Skeletal muscle satellite cell (primary cell): ENCODE measurements at regions not wholly inside any gene's neighbourhood (a gene's known extent, or its start where the extent isn't known, plus 50 kb on each side); places are given as distances from the start of the nearest gene placed in this dataset.

Source experiments
- H3K27me3 ChIP-seq: 2 replicates; pipeline ENCODE4 v1.7.0; 2013; ENCODE audit warnings: low read length; ENCODE audit not compliant: control insufficient read depth, insufficient read depth
- H3K36me3 ChIP-seq: 2 replicates; pipeline ENCODE4 v1.7.0; 2013; ENCODE audit warnings: mild to moderate bottlenecking, control low read depth, low read length; ENCODE audit not compliant: insufficient read depth
- H3K4me1 ChIP-seq: 2 replicates; pipeline ENCODE4 v1.7.0; 2013; ENCODE audit warnings: low read length; ENCODE audit not compliant: control insufficient read depth, insufficient read depth
- H3K4me2 ChIP-seq: 2 replicates; pipeline ENCODE4 v1.7.0; 2013; ENCODE audit warnings: mild to moderate bottlenecking, low read length
- H3K4me3 ChIP-seq: 2 replicates; pipeline ENCODE4 v1.7.0; 2013; ENCODE audit warnings: low read length
- H3K9ac ChIP-seq: 2 replicates; pipeline ENCODE4 v1.7.0; 2013; ENCODE audit warnings: mild to moderate bottlenecking, low read depth, low read length, moderate library complexity
- H3K9me3 ChIP-seq: replicated peaks from 2 replicates; pipeline ENCODE4 v1.7.0; 2013; ENCODE audit warnings: mild to moderate bottlenecking, control low read depth, low read length

DNA sequence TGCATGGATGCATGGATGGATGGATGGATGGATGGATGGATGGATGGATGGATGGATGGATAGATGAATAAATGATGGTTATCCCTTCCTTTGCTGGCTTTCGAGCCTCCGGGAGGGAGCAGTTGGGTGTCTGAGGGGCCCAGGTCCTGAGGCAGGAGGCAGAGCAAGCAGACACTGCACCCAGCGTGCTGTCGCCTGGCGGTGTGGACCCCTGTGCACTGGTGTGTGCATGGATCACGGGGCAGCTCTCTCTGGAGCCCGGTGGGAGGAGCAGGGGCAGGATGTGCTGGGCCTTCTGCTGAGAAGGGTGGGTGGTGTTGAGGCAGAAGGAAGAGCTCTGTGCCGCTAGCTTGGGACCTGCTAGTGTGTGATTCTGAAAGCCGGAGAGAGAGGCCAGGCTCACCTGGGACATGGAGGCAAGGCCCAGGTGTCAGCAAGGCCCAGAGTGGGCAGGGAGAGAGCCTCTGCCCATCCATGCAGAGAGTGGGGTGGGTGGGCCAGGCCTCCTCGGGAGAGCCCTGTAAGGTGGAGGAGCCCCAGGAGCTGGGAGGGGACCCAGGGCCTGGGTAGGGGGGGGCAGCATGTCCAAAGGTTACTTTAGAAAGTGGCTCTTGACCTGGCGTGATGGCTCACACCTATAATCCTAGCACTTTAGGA is 254.4 kb downstream of the BRD1 start:
- H3K36me3 ChIP-seq, result no peaks in the 10 kb centered on the region
- H3K9me3 ChIP-seq, result peaks cover 25% of the 10 kb centered on the region
- no peaks in the 10 kb centered on the region for H3K4me1 ChIP-seq
- H3K4me3 ChIP-seq, result no peak overlapping the region
- H3K9ac ChIP-seq, result no peak overlapping the region
- H3K27me3 ChIP-seq, result no peaks in the 10 kb centered on the region
- H3K4me2 ChIP-seq, result no peak overlapping the region

DNA sequence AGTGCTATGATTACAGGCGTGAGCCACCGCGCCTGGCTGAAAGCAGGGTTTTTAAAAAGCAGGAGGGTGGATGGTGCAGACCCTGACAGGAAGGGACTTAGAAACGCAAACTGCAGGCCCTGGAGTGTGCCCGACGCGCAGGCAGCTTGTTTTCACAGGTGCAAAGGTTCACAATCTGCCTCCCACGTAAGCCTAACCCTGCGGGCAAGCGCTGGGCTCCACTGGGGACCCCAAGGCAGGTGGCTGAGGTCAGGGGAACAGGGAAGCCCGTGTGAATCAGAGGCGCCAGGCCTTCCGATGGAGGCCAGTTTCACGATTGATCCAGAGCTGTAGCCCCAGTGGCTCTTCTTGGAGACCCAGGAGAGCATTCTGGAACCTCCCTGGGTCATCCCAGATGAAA is 256.3 kb downstream of the BRD1 start:
- no peaks in the 10 kb centered on the region for H3K4me1 ChIP-seq
- no peak overlapping the region for H3K4me2 ChIP-seq
- H3K4me3 ChIP-seq, result no peak overlapping the region
- no peaks in the 10 kb centered on the region for H3K27me3 ChIP-seq
- H3K9me3 ChIP-seq, result peaks cover 24% of the 10 kb centered on the region
- H3K9ac ChIP-seq, result no peak overlapping the region
- H3K36me3 ChIP-seq, result no peaks in the 10 kb centered on the region

DNA sequence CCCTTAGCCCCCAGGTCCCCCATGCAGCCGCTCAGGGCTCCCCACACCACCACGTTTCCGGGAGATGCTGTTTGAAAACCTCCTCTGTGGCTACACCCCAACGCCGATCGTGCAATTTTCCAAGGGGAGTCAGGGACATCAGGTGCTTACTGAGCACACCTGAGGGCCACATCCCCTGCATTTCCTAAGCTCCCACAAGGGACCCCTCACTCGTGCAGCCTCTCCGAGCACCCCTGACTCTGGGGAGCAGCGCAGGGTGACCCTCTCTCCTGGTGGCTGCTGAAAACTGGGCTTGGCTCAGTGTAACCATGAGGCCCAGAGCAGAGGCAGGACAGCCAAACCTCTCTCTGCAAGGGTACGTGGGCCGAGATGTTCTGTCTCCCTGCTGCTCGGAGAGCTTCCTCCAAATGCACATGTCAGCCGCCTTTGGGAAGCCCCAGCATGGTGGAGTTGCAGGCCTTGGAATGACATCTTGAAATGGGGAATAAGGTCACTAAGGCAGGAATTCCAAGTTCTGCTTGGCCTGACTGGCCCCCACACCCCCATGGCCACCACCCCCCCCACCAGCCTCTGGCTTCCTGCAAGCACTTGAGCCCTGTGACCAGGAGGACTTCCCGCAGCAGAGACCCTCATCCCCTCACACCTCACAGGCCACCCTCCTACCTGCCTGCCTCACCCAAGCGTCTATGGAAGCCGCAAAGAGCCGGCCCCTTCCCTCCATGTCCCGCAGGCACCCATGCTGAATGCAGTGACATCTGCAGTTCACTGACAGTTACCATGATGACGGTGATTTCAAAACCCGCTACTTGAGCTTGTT is 257.4 kb downstream of the BRD1 start:
- Histone ChIP-seq H3K36me3 (no peaks in the 10 kb centered on the region), H3K9ac (no peak overlapping the region), H3K4me2 (no peak overlapping the region), H3K4me3 (no peak overlapping the region), H3K27me3 (no peaks in the 10 kb centered on the region), H3K9me3 (peaks cover 29% of the 10 kb centered on the region), H3K4me1 (no peaks in the 10 kb centered on the region)

DNA sequence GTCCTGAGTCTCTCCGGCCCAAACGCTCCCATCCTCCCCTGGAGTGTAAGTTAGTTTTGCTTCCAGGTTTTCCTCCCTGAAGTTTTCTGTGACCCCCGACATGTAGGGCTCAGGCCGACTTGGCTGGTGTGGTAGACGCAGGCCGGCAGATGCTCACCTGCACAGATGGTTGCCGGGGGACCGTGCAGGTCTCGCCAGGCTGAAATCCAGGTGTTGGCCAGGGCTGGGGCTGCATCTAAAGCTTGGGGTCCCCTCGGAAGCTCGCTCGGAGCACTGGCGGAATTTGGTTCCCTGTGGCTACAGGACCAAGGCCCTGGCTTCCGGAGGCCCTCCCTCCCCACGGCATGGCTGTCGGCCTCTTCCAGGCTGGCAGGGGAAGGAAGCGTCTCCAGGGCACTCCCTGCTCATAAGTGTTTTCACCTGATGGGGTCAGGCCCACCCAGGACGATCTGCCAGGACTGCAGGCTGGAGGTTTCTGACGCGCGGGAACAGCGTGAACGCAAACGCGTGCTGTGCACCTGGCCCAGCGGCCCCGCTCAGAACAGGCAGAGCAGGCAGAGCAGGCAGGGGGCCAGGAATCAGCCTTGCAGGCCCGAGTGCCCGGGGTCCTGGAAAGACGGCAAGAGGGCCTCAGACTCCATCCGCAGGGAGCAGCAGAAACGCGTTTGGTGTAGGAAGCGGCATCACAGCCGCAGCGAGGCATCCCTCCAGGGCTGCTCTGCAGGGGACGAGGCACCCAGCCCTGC is 258.2 kb downstream of the BRD1 start:
- Histone ChIP-seq H3K4me3 (no peak overlapping the region), H3K9me3 (peaks cover 36% of the 10 kb centered on the region), H3K36me3 (no peaks in the 10 kb centered on the region), H3K4me1 (no peaks in the 10 kb centered on the region), H3K4me2 (no peak overlapping the region), H3K27me3 (no peaks in the 10 kb centered on the region), H3K9ac (no peak overlapping the region)

DNA sequence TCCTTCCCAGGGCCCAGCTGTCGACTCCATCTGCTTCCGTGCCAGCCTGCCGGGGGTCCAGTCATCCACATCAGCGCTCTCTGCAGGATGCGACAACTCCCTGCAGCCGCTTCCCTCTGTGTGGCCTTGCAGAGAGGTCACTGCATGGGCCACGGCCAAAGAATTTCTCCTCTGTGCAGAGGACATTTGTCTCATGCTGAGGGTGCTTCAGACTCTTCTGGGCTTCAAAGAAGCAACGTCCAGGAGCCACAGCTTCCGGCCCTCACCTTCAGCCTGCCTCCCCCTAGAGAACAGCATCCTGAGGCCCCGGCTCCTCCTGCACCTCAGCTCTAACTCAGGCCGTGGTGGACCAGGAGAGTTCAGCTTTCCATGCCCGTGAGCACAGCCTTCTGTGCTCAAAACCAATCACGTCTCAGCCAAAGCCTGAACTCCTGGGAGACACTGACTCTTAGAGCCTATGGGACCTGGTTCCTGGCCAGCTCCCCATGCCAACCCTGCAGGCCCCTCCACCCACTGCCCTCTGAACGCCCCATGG is 258.9 kb downstream of the BRD1 start:
- Histone ChIP-seq H3K4me2 (no peak overlapping the region), H3K27me3 (no peaks in the 10 kb centered on the region), H3K4me1 (no peaks in the 10 kb centered on the region), H3K9me3 (peaks cover 32% of the 10 kb centered on the region), H3K4me3 (no peak overlapping the region), H3K36me3 (no peaks in the 10 kb centered on the region), H3K9ac (no peak overlapping the region)

DNA sequence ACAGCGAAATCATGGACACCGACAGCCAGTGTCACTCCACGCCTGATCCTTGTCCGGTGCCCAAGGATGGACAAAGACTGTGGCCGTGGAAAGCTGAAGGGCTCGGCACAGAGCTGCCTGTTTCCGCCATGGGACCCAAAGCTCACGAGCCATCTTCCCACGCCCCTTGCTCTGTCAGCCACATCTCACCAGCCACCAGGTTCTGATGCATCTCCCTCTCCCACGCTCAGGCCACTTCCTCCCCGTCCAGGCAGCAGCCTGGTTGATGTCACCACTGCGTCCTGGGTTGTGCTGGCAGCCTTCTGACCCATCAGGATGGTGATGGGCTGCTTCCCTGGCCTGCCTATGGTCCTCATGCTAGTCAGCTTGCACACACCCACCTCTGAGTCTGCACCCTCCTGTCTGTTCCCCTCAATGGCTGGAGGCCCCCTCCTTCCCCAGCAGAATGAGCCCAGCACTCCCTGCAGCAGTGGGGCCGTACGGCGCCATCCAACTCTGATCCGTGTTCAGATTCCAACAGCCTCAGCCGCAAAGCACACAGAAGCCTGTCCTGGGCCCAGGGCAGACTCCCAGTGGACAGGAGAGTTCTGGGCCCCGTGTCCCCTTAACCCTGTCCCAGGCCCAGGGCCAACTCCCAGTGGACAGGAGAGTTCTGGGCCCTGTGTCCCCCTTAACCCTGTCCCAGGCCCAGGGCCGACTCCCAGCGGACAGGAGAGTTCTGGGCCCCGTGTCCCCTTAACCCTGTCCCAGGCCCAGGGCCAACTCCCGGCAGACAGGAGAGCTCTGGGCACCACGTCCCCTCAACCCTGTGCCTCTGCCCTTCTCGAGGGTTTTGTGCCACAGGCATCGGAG is 259.5 kb downstream of the BRD1 start:
- no peaks in the 10 kb centered on the region for H3K36me3 ChIP-seq
- no peak overlapping the region for H3K4me3 ChIP-seq
- no peak overlapping the region for H3K4me2 ChIP-seq
- peaks cover 31% of the 10 kb centered on the region for H3K9me3 ChIP-seq
- no peaks in the 10 kb centered on the region for H3K27me3 ChIP-seq
- H3K9ac ChIP-seq, result no peak overlapping the region
- no peaks in the 10 kb centered on the region for H3K4me1 ChIP-seq

DNA sequence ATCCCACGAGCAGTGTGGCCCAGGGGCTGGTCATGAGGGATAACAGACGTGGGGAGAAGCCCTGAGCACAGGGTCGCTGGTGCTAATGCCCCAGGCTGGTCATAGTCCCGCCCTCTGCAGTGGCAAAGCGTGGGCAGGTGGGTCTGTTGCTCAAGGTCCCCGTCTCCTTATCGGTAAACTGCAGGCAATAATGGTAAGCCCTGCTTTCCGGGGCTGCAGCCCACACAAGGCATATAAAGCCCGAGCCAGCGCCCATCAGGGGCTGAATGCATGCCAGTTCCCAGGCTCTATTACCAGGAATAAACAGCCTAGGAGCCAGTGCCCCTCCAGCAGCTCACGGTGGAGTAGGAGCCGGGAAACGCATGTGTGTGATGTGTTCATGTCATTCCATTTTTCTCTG is 261.0 kb downstream of the BRD1 start:
- H3K4me1 ChIP-seq, result no peaks in the 10 kb centered on the region
- H3K9me3 ChIP-seq, result peaks cover 31% of the 10 kb centered on the region
- no peak overlapping the region for H3K4me2 ChIP-seq
- H3K36me3 ChIP-seq, result no peaks in the 10 kb centered on the region
- H3K4me3 ChIP-seq, result no peak overlapping the region
- no peak overlapping the region for H3K9ac ChIP-seq
- no peaks in the 10 kb centered on the region for H3K27me3 ChIP-seq

DNA sequence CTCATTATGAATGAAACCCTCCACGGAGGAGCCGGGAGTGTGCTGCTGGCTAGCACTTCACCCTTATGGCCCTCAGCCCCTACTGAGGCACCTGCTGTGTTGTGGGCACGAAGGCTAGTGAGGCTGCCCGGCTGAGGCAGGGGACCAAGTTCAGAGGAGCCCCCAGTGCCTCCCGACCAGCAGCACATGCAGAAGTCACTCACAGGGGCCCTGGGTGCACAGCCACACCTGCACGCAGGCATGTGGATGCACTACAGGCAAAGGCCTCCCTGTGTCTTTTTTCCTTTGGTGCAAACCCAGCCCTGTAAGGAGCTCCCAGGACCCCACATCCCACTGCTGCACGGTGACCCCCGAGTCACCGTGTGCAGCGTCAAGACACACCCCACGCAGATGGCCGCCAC is 261.5 kb downstream of the BRD1 start:
- no peaks in the 10 kb centered on the region for H3K4me1 ChIP-seq
- no peaks in the 10 kb centered on the region for H3K27me3 ChIP-seq
- H3K9me3 ChIP-seq, result peaks cover 30% of the 10 kb centered on the region
- H3K4me3 ChIP-seq, result no peak overlapping the region
- no peaks in the 10 kb centered on the region for H3K36me3 ChIP-seq
- no peak overlapping the region for H3K9ac ChIP-seq
- no peak overlapping the region for H3K4me2 ChIP-seq

DNA sequence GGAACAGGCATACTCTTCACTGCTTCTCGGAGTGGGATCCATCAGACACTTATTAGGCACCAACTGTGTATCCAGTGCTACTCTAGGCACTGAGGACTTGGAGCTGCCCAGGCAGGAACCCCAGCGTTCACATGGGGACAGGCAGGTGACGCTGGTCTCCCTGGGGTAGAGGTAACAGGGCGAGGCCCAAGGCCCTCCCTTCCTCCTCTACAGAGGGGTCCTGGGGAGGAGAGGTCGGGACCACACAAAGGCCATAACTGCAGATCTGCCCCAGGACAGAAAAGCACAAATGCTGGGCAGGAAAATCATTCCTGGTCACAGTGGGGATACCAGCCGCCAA is 262.2 kb downstream of the BRD1 start:
- H3K4me1 ChIP-seq, result no peaks in the 10 kb centered on the region
- H3K9ac ChIP-seq, result no peak overlapping the region
- H3K4me2 ChIP-seq, result no peak overlapping the region
- H3K9me3 ChIP-seq, result peaks cover 31% of the 10 kb centered on the region
- H3K4me3 ChIP-seq, result no peak overlapping the region
- no peaks in the 10 kb centered on the region for H3K27me3 ChIP-seq
- no peaks in the 10 kb centered on the region for H3K36me3 ChIP-seq

DNA sequence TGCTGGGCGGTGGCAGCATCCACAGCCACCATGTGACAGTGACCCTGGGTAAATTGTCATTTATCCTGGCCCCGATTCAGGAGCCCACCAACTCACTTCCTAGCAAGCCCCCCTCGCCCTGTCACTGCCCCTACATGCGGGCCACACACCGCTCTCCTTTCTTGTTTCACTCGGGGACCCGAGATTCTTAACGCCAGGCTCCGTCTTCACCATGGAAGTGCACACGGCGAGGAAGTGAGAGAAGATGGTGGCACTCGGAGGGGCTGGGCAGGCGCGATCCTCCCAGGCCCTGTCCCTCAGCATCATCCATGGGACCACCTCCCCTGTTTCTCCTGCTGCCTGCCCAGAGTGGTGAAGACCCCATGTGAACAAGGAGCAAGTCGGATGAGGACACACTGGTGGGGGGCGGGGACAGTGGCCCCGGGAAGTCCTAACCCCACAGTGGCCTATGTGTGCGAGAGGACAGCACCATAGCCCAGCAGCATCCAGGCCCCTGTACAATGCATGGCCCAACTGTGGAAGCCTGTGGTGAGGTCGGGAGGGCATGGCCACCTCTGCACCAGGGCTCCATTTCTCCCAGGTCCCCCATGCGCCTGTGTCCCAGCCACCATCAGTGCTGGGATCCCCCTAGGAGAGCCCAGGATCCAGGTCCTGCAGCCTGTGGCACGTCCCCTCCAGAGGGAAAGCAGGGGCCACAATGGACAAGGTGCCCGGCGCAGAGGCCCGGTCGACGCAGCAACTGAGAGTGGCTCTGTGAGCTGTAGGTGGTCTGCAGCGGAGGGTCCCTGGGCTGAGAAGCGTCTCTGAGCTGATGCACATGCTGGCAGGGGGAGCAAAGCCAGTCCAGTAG is 262.8 kb downstream of the BRD1 start:
- H3K27me3 ChIP-seq, result no peaks in the 10 kb centered on the region
- no peak overlapping the region for H3K4me3 ChIP-seq
- no peaks in the 10 kb centered on the region for H3K36me3 ChIP-seq
- H3K9ac ChIP-seq, result no peak overlapping the region
- H3K4me1 ChIP-seq, result no peaks in the 10 kb centered on the region
- no peak overlapping the region for H3K4me2 ChIP-seq
- peaks cover 34% of the 10 kb centered on the region for H3K9me3 ChIP-seq
